Activated CD4-positive, alpha-beta T cell treated with anti-CD3 and anti-CD28 coated beads, Interleukin-2, amount 50 U/mL, for 4 hours (primary cell): ENCODE measurements at regions not wholly inside any gene's neighbourhood (a gene's known extent, or its start where the extent isn't known, plus 50 kb on each side); places are given as distances from the start of the nearest gene placed in this dataset.

Experiments
- DNase-seq, 2 experiments: peaks; one replicate each; pipeline ENCODE4 v3.0.0-alpha.2; 2020

DNA sequence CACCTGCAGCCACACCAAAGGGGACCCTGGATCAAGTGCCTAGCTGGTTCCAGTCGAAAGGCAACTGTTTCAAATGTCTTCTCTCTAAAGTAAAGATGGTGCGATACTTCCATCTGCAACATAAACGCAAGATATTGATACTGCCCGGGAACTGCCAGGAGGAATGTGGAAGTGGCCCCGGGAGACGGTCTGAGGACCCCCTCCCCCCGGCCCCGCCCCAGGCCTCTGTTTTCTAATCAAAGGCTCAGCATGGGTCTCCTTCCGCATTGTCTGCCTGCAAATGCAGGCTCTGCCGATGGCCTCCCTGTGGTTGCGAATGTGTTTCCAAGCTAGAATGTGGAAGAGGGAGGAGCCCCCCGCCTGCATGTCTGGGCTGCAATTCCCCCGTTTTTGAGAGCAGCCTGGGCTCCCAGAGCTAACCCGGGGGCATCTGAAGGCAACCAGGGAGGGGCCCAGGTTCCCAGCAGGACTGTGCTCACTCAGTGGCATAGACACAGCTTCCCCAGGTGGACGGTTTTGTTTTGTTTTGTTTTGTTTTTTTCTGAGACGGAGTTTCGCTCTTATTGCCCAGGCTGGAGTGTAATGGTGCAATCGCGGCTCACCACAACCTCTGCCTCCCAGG, 223.9 kb upstream of the PPP2R2D start:
- no peak for DNase-seq

- no peak for DNase-seq
Measured at GRCh38 chr10:131677671-131678070, 223.1 kb upstream of the PPP2R2D start.

GRCh38 chr10:131678171-131678570, 222.6 kb upstream of the PPP2R2D start:
- DNase-seq = no peak

DNA sequence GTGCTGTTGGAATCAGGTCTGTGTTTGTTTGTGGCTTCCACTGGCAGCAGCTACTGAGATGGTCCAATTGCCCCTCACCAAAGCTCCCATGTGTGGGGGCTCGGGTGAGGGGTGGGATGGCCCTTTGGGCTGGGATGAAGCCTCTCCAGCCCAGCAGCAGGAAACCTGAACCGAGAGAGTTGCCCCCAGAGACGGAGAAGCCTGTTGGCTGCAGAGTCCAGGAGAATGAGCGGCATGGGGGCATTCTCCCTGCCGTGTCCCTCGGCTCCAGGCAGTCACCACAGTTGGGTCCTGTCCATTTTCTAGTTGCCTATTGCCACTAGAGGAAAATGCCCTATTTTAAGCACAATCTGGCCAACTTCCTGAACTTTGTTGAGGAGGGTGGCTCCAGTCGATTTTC, 222.2 kb upstream of the PPP2R2D start:
- no peak for DNase-seq

GRCh38 chr10:131679926-131680325, 220.9 kb upstream of the PPP2R2D start:
- no peak for DNase-seq

- DNase-seq = no peak
Measured at GRCh38 chr10:131681122-131681521, 219.7 kb upstream of the PPP2R2D start.

DNA sequence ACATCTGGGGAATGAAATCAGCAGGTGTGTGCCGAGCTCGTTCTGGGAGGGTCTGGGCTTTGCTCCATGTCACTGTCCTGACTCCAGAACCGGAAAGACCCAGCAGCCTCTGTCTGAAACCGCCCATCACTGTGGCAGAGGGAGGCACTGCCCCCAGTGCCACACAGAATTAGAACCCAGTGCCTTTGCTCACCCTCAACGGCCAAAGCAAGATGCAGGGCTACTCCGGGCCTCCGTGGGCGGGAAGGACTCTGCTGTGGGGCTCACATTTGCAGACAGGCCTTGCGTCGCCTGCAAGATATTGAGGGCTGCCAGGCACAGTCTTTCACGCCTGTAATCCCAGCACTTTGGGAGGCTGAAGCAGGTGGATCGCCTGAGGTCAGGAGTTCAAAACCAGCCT, 219.2 kb upstream of the PPP2R2D start:
- no peak for DNase-seq

- DNase-seq = no peak
Measured at GRCh38 chr10:131682271-131682962, 218.4 kb upstream of the PPP2R2D start.

- DNase-seq = no peak
Measured at GRCh38 chr10:131683281-131683861, 217.4 kb upstream of the PPP2R2D start.

DNA sequence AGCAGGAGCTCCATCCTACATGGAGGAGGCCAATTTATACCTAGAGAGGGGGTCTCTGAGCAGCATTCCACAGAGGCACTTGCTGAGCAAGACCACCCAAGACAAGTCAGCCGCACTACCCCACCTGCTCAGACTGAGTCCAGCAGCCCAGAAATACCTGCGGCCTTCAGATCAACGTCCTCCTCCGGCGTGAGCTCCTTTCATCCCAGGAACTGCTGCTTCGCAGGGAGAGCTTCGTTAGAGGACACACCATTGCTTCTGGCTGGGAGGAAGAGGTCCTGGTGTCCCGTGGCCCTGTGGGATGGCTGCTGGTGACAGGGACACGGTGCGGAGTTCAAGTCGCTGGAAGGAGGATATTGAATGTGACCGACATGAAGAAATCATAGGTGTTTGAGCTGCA, 216.9 kb upstream of the PPP2R2D start:
- DNase-seq = no peak

DNA sequence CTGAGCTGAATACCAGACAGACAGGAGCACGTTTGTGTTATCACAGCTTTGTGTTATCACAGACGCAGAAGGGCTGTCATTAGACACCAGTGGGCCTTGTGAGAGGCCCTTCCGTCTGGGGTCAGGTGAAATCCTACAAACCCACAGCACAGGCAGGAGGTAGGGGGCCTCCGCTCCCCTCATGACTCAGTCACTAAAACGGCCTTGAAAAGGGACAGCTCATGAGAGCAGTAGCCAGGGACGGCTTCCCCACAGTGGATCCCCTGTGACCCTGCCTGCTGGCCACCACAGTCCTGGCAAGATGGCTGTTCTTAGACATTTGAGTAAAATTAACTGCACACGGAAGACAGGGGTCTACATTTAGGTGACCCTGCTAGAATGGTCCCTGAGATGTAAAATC, 215.8 kb upstream of the PPP2R2D start:
- no peak for DNase-seq

DNA sequence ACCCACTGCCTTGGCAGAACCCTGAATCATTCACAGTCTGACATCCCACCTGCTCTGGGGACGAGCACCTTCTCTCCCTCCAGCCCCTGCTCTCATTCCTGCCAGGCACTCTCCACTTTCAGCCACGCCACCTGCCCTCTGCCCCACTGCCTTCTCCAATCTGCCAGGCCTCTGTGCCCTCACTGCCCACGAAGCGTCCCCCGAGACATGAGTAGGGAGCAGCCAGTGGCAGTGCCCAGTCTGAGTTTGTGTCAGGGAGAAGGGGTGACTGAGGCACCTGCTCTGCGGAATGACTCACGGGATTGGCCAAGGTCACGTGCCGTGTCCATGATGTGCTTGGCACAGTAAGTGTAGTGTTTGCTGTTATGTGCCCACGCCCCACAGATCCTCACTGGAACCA, 215.2 kb upstream of the PPP2R2D start:
- DNase-seq = no peak

GRCh38 chr10:131686781-131687420, 213.9 kb upstream of the PPP2R2D start:
- no peak for DNase-seq

DNA sequence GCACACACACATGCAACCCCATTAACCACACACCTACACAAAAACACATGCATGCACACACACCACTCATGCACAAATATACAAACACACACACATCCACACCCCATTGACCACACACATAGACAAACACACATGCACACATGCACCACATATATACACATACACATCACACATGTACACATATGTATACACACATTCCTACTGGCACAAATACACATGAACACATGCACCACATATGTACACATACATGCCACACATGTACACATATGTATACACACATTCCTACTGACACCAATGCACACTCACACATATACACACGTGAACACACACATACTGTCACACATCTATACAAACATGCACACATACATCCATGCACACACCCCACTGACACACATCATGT, 212.5 kb upstream of the PPP2R2D start:
- DNase-seq = no peak

DNA sequence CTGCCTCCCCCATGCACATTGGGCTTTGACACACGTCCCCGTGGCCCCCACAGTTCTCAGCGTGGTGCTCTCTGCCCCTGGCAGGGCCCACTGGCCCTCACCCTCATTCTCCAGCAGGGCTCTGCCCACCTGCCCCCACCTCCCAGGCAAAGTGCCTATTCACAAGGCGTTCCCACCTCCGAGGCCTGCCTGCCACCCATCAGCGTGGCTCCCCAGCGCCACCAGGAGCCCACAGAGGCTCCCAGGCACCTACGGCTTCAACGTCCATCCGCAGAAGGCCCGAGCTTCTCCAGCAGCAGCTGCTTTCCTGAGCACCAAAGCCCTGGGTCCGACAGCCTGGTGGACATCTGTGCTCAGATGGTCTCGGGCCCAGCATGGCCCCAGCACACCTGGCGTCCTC, 211.8 kb upstream of the PPP2R2D start:
- no peak for DNase-seq

- no peak for DNase-seq
Measured at GRCh38 chr10:131689486-131689885, 211.3 kb upstream of the PPP2R2D start.

DNA sequence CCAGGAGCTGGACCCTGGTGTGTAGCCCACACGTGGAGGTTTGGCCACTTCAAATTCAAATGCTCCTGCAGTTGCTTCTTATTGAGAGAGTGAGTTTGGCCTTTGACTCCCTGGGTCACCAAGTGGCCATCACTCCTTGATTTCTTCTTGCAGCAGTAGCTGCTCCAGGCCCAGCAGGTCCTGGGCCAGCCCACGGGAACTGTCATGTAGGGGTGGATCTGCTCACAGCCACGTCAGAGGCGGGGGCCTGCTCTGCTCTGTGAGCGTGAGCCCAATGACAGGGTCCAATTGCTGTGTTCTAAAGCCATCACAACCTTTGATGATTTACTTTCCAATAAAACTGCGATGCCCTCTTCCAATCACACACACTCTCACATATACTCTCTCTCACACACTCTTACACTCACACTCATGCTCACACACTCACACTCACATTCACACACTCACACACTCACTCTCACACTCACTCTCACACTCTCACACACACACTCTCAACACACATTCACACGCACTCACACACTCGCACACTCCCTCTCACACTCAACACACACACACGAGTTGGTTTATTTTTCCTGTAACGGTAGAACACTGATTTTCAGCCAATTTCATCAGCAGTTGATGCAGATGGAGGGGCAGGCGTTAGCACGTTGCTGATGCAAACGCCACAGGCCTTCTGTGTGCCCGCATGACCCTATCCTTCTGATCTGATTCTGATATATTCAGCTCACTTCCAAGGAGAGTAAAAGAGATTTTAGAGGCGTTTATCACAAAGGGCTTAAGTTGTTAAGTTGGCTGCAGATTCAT, 210.7 kb upstream of the PPP2R2D start:
- no peak for DNase-seq

DNA sequence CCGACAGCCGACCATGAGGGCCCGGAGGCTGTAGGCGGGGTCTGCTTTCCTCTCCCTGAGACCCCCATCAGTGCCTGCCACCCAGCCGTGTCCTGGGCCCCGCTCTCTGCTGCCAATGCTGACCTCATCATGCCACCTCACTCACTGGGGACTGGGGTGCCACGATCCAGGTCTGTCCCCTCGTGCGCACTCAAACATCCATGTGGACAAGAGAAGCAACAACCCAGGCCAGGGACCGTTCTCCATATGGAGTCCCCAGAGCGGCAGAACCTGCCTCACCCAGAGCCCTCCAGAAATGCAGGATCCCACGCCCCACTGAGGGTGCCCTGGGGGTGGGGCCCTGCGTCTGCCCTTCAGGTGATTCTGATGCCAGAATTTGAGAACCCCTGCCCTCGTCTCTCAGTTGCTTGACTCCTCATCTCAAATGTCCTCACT, 210.0 kb upstream of the PPP2R2D start:
- DNase-seq = no peak

DNA sequence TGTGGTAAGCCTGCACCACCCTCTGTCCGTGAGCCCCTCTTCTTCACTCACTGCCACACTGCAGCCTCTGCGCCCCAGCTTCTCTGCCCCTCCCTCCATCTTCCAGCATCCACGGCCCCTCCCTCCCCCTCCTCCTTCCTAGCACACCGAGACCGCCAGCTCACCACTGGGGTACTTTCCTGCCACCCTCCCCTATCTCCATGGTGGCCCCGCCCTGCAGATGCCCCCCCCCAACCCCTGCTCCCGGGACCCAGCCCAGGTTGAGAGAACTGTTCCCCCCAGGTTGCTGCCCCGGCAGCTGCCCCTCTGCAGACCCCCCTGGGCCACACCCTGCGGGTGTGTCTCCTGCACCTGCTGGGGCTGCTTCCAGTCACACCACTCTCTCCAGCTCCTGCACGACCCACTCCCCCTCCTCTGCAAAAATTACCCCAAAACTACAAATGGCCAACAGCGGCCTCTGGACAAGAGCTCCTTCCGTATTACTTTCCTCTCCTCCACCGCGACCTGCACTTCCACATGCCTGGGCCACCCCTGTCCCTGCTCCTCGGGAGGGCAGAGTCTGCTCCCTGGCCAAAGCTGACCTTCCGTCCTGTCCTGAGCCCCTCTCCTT, 209.2 kb upstream of the PPP2R2D start:
- no peak for DNase-seq

- no peak for DNase-seq
Measured at GRCh38 chr10:131692176-131692575, 208.6 kb upstream of the PPP2R2D start.

GRCh38 chr10:131692686-131693334, 208.0 kb upstream of the PPP2R2D start:
- DNase-seq = no peak

DNA sequence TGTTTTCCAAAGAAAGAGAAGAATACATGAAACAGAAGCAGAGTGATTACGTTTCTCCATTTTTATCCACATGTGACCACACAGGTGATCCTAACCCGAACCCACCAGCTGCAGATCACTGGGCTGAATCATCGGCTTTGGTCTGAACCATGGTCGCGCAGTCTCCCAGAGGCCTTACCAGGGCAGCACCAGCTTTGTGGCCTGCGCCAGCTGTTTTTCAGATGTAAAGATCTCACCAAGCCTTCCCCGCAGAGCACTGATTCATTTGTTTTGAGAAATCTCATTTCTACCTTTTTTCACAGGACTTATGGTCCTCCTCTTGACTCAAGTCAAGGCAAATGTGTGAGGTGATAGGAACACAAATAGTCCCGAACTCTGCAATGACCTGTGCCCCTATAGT, 207.0 kb upstream of the PPP2R2D start:
- DNase-seq = no peak
